Stimulated activated CD4-positive, alpha-beta T cell treated with anti-CD3 and anti-CD28 coated beads, Interleukin-15, amount 100 ng/mL, for 48 hours (primary cell): ENCODE measurements at regions not wholly inside any gene's neighbourhood (a gene's known extent, or its start where the extent isn't known, plus 50 kb on each side); places are given as distances from the start of the nearest gene placed in this dataset.

Source experiments
- DNase-seq, 2 donors: peaks; one replicate each; pipeline ENCODE4 v3.0.0-alpha.2; 2020; ENCODE audit warnings: low read depth in 2 of 2

DNA sequence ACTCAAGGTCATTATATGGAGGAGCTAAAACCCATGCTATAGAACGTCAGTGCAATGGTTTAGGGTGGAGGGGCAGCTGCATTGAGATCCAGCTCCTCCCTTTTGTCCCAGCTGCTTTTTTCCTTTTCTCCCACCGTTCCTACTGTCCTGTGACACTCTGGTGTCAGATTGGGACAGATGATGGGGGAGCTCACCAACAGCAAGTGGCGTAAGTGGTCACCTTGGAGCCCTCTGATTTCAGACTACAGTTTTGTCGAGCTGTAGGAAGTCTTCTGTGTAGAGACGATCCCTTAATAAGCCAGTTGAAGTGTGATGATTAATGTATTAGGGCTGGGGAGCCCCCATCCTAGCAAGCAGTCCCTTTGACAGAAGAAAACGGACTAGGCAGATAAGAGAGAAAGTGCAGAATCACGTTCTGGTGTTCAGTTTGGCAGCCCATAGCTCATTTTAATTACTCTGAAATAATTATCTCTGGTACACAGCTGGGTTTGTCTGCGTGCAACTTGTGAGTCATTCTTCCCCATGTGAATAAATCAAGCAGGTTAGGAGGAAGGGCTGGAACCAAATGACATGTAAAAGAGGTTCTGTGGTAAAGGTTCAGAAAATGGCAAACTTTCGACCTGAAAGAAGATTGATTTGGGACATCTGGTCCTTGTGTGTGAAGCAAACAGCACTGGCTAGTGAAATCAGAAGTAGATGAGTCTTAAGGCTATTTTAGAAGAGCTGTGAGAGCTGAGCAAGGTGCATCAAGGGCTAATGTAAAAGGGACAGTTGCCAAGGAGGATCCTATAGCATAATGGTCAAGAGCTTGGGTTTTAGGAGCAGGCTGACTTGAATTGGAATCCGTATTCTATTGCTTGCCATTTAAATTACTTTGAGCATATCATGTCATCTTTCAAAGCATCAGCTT, 241.4 kb downstream of the EDEM1 start:
- no peak for DNase-seq

DNA sequence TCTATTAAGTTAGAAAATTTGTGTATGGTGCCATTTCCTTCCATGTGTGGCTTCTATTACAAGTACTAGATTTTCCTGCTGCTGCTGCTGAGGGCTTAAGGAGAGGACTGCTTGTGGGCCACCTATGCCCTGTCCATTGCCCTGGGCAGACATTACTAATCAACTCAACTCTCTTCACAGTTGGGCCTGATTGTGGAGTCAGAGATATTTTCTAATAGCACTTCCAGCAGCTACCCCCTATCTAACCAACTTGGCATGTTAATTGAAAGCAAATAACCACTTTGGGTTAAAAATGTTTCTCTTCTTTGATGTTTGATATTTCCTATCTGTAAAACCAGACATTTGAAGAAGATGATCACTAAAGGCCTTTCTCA, 242.0 kb downstream of the EDEM1 start:
- no peak for DNase-seq

- no peak for DNase-seq
These were observed 243.2 kb downstream of the EDEM1 start for GRCh38 chr3:5430701-5431100.

DNA sequence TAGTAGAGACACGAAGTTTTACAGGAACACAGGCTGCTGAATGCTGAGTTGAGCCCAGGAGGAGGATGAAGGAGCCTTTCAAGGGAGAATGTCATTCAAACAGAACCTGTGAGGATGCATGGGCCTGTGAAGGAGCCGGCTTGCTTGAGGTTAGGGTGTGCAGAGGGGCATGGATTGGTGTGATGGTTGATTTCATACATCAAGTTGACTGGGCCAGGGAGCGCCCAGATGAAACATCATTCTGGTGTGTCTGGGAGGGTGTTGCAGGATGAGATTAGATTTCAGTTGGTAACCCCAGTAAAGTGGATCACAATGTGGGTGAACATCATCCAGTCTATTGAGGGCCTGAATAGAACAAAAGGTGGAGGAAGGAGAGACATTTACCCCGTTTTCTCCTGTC, 243.6 kb downstream of the EDEM1 start:
- no peak for DNase-seq

- DNase-seq = no peak
These were observed 244.4 kb downstream of the EDEM1 start for GRCh38 chr3:5431811-5432378.

DNA sequence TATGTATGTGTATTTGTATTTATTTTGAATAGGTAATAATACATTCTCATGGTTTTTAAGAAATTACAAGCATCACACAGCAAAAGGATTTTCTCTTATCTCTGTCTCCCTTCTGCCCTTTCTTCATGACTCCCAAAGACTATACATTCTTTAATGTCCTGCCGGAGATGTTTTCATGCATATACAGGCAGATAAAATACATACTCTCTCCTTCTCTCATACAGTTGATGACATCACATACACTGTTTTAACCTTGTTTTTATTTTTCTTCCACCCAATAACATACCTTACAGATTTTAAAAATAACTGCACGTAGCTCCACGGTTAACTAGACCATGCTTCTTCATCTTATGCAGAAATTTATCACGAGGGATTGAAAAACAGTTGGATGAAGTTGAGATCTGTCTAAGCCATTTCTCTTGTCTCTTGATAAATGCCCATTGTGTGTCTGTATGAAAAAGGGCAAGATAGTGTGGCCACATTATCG, 249.8 kb downstream of the EDEM1 start:
- DNase-seq = no peak

- DNase-seq = no peak
These were observed 250.3 kb downstream of the EDEM1 start for GRCh38 chr3:5437783-5438323.

- no peak for DNase-seq
These were observed 253.9 kb downstream of the EDEM1 start for GRCh38 chr3:5441401-5441800.

- no peak for DNase-seq
These were observed 254.7 kb downstream of the EDEM1 start for GRCh38 chr3:5442106-5442785.

DNA sequence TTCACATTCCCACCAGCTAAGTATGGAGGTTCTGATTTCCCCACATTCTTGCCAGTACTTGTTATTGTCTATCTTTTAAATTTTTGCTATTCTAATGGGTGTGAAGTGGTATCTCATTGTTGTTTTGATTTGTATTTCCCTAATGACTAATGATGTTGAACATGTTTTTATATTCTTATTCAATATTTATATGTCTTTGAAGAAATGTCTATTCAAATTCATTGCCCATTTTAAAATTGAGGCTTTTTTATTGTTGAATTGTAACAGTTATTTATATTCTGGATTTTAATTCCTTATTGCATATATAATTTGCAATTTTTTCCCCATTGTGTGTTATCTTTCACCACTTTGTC, 255.3 kb downstream of the EDEM1 start:
- no peak for DNase-seq

DNA sequence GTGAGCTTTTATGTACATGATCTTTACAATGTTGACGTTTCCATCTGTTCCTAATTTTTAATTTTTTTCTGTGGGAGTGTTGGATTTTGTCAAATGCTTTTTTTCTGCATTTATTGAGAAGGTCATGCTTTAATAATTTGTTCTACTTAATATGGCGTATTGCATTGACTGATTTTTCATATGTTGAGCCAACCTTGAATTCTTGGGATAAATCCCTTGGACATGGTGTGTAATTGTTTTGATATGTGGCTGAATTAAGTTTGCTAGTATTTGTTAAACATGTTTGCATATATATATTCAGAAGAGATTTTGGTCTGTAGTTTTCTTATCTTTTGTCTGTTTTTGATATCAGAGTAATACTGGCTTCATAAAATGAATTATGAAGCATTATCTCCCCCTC, 256.7 kb downstream of the EDEM1 start:
- no peak for DNase-seq

DNA sequence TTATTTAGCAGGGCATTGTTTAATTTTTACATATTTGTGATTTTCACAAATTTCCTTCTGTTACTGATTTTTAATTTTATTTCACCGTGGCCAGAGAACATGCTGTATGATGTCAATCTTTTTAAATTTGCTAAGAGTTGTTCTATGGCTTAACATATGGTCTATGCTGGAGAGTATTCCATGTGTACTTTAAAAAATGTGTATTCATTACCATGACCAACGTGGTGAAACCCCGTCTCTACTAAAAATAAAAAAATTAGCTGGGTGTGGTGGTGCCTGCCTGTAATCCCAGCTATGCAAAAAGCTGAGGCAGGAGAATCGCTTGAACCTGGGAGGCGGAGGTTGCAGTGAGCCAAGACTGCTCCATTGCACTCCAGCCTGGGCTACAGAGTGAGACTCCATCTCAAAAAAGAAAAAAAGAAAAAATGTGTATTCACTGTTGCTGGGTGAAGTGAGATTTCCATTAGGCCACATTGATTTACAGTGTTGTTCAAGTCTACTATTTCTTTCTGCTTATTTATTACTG, 258.2 kb downstream of the EDEM1 start:
- DNase-seq = no peak

DNA sequence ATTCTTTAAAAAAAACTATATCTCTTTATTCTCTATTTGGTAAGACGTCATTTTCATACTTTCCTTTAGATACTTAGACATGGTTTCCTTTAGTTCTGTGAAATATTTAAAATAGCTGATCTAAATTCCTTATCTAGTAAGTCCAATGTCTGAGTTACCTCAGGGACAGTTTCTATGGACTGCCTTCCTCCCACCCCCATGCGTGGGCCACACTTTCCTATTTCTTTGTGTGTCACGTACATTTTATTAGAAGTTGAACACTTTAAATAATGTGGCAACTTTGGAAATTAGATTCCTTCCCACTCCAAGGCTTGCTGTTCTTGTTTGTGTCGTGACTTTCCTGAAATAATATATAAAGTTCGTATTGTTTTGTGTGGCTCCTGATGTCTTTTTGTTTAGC, 260.7 kb downstream of the EDEM1 start:
- no peak for DNase-seq

DNA sequence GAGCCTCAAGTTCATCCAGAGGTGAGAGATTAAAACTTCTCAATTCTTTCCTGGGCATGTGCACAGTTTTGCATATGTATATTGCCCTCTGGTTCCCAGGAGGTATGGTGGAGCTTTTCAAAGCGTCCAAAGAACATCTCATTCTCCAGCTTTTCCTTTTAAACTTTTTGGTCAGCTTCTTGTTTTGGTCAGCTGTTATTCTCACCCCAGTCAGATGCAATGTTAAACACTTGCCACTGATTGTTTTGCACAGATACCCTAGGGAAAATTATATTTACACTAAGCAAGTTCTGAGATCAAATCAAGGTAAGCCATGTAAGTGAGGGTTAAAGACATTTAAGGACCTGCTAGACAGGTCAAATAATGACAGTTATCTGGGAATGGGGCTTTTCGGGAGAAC, 261.3 kb downstream of the EDEM1 start:
- no peak for DNase-seq

DNA sequence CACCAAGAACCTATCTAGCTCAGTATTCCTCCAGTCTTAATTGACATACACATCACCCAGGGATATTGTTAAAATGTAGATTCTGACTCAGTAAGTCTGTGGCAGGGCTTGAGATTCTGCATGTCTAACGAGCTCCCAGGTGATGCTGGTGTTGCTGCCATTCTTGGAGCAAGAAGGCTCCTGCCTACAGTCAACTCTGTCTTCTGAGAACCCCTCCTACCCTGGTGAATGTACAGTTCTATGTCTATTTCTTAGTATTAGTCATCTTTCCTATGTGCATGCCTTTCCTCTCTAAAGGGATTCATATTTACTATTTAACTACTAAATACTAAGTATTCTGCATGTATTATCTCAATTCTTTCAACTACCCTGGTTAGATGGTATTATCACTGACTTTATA, 268.7 kb downstream of the EDEM1 start:
- no peak for DNase-seq

GRCh38 chr3:5458526-5458925, 271.0 kb downstream of the EDEM1 start:
- no peak for DNase-seq

DNA sequence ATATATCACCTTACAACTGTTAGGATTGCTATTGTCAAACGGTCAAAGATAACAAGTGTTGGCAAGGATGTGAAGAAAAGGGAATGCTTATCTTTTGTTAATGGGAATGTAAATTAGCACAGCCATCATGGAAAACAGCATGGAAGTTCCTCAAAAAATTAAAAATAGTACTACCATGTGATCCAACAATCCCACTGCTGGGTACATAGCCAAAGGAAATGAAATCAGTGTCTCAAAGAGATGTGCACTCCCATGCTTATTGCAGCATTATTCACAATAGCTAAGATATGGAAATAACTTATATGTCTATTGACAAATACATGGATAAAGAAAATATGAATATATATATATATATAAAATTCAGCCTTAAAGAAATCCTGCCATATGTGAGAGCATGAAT, 274.6 kb downstream of the EDEM1 start:
- DNase-seq = no peak

DNA sequence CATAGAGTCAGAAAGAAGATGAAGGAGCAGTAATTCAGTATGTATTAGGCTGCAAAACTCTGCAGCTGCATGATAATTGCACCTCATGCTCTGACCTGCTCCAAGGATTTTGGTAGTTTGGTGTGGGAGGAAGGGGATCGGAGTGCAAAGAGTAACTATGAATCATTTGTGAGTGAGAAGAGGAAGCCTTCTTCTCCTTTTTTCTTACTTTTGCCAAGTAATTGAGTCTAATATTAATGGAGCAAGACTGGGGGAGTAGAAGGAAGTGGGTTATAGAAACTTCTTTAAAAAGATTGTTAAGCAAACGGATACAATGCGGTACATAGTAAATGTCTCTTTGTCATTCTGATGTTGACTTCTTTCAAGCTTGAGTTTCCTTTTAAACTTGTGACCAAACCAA, 276.5 kb downstream of the EDEM1 start:
- DNase-seq = no peak

- no peak for DNase-seq
These were observed 277.1 kb downstream of the EDEM1 start for GRCh38 chr3:5464649-5465048.

- DNase-seq = no peak
These were observed 277.7 kb downstream of the EDEM1 start for GRCh38 chr3:5465183-5465582.

GRCh38 chr3:5466065-5466464, 278.6 kb downstream of the EDEM1 start:
- DNase-seq = no peak

- DNase-seq = no peak
These were observed 279.2 kb downstream of the EDEM1 start for GRCh38 chr3:5466717-5467116.
